ENCODE measurements at regions not wholly inside any gene's neighbourhood (a gene's known extent, or its start where the extent isn't known, plus 50 kb on each side); places are given as distances from the start of the nearest gene placed in this dataset.

DNA sequence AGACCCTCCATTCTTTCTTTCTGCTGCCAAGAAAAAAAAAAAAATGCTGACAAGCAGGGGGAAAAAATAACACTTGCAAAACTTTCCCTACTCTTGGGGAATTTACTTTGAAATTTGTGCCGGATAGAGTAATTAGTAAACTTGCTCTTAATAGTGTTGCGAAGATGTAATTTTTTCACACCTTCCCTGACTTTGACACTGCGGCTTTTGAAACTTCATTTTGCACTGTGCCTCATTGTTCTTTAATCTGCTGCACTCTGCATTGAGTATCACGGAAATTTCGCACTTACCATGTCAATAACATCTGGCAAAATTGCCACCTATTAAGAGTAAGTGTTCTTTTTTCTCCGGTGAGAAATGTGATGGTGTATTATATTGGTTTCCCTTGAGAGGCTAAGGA lies 596.1 kb downstream of the VRK1 start:
- TF ChIP-seq POLR2A (IDR thresholded peaks at IDR 0.05; ENCODE audit: low read length) (no peak), GATA1 (IDR thresholded peaks at IDR 0.05; ENCODE audit: low read depth, low read length) (no peak)

Measured in erythroblast (primary cell).